ENCODE measurements at regions not wholly inside any gene's neighbourhood (a gene's known extent, or its start where the extent isn't known, plus 50 kb on each side); places are given as distances from the start of the nearest gene placed in this dataset.

DNA sequence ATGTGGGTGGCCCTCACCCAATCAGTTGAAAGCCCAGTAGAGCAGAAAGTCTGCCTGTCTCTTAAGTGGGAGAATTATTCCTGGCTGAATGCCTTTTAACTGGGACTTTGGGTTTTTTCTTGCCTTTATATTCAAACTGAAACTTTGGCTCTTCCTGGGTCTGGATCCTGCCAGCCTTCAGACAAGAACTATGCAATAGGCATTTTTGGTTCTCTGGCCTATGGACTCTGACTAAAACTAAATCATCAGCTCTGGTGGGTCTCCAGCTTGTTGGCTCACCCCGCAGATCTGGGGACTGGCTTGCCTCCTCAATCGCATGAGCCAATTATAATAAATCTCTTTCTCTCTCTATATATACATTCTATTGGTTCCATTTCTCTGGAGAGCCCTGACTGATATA lies 173.0 kb upstream of the IGF1 start:
- Histone ChIP-seq H3K4me1 (ENCODE audit: control insufficient read depth, insufficient read depth, low read length) (no peaks in the 10 kb centered on the region), H3K27ac (ENCODE audit: extremely low read depth, low read depth, low read length) (no peak overlapping the region), H3K36me3 (ENCODE audit: control insufficient read depth in 2 of 2, insufficient read depth in 1 of 2, low read length in 2 of 2) (no peaks in the 10 kb centered on the region), H3K9me3 (ENCODE audit: control insufficient read depth, insufficient read depth, low read depth, low read length) (no peaks in the 10 kb centered on the region), H3K4me3 (ENCODE audit: low read depth, low read length) (no peak overlapping the region)
- ChIA-PET POLR2A (no interaction called here), CTCF (no interaction called here)
- TF ChIP-seq IKZF3 (tag by site-specific recombination; IDR thresholded peaks at IDR 0.05) (no peak), GLI4 (tag by site-specific recombination; IDR thresholded peaks at IDR 0.05) (no peak)

GRCh38 chr12:102652645-102653313 lies 172.4 kb upstream of the IGF1 start:
- H3K9me3 ChIP-seq (ENCODE audit: control insufficient read depth, insufficient read depth, low read depth, low read length): no peaks in the 10 kb centered on the region
- H3K27ac ChIP-seq (ENCODE audit: extremely low read depth, low read depth, low read length): no peak overlapping the region
- no peaks in the 10 kb centered on the region for H3K36me3 ChIP-seq (ENCODE audit: control insufficient read depth in 2 of 2, insufficient read depth in 1 of 2, low read length in 2 of 2)
- POLR2A ChIA-PET: no interaction called here
- H3K4me1 ChIP-seq (ENCODE audit: control insufficient read depth, insufficient read depth, low read length): no peaks in the 10 kb centered on the region
- CTCF ChIA-PET: no interaction called here
- TF ChIP-seq ZNF626 (tag by site-specific recombination; IDR thresholded peaks at IDR 0.05): no peak
- TF ChIP-seq ZNF529 (tag by site-specific recombination; IDR thresholded peaks at IDR 0.05; ENCODE audit: insufficient replicate concordance): no peak
- no peak for TF ChIP-seq ZNF175 (tag by site-specific recombination; IDR thresholded peaks at IDR 0.05)
- TF ChIP-seq ZNF48 (tag by site-specific recombination; IDR thresholded peaks at IDR 0.05): no peak
- no peak for TF ChIP-seq ZNF561 (tag by site-specific recombination; IDR thresholded peaks at IDR 0.05; ENCODE audit: borderline replicate concordance)
- TF ChIP-seq, protein P1, sequence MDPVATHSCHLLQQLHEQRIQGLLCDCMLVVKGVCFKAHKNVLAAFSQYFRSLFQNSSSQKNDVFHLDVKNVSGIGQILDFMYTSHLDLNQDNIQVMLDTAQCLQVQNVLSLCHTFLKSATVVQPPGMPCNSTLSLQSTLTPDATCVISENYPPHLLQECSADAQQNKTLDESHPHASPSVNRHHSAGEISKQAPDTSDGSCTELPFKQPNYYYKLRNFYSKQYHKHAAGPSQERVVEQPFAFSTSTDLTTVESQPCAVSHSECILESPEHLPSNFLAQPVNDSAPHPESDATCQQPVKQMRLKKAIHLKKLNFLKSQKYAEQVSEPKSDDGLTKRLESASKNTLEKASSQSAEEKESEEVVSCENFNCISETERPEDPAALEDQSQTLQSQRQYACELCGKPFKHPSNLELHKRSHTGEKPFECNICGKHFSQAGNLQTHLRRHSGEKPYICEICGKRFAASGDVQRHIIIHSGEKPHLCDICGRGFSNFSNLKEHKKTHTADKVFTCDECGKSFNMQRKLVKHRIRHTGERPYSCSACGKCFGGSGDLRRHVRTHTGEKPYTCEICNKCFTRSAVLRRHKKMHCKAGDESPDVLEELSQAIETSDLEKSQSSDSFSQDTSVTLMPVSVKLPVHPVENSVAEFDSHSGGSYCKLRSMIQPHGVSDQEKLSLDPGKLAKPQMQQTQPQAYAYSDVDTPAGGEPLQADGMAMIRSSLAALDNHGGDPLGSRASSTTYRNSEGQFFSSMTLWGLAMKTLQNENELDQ (tag by site-specific recombination; IDR thresholded peaks at IDR 0.05; ENCODE audit: low read depth): no peak
- no peak overlapping the region for H3K4me3 ChIP-seq (ENCODE audit: low read depth, low read length)

DNA sequence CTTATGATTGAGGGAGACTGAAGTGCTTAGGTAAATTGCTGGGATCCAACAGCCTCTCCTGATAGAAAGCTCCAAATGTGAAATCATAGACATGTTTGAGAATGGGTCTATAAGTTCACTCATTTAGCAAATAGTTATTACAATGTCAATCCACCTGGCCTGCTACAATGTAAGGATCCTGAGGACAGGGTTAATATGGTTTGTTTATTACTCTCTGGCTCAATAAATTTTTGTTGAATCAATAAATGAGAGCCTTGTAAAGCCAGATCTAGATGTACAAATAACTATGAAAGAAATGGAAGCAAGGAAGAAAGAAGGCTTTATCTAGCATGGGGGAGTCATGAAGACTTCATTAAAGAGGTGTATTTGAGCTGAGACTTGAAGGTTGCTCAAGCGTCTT lies 165.6 kb upstream of the IGF1 start:
- ChIA-PET CTCF (no interaction called here), POLR2A (no interaction called here)
- Histone ChIP-seq H3K9me3 (ENCODE audit: control insufficient read depth, insufficient read depth, low read depth, low read length) (no peaks in the 10 kb centered on the region), H3K4me1 (ENCODE audit: control insufficient read depth, insufficient read depth, low read length) (no peaks in the 10 kb centered on the region), H3K36me3 (ENCODE audit: control insufficient read depth in 2 of 2, insufficient read depth in 1 of 2, low read length in 2 of 2) (no peaks in the 10 kb centered on the region), H3K4me3 (ENCODE audit: low read depth, low read length) (no peak overlapping the region), H3K27ac (ENCODE audit: extremely low read depth, low read depth, low read length) (no peak overlapping the region)
- TF ChIP-seq ZNF394 (tag by site-specific recombination; IDR thresholded peaks at IDR 0.05; ENCODE audit: borderline replicate concordance) (no peak), HOXA7 (CRISPR knock-in tag; IDR thresholded peaks at IDR 0.05; ENCODE audit: borderline replicate concordance) (no peak), ZNF140 (tag by site-specific recombination; IDR thresholded peaks at IDR 0.05) (no peak), ZNF785 (tag by site-specific recombination; IDR thresholded peaks at IDR 0.05) (no peak), ZNF350 (tag by site-specific recombination; IDR thresholded peaks at IDR 0.05) (no peak), ZNF843 (tag by site-specific recombination; IDR thresholded peaks at IDR 0.05) (no peak), ZNF248 (tag by site-specific recombination; IDR thresholded peaks at IDR 0.05) (no peak)
- TF ChIP-seq, protein P2, sequence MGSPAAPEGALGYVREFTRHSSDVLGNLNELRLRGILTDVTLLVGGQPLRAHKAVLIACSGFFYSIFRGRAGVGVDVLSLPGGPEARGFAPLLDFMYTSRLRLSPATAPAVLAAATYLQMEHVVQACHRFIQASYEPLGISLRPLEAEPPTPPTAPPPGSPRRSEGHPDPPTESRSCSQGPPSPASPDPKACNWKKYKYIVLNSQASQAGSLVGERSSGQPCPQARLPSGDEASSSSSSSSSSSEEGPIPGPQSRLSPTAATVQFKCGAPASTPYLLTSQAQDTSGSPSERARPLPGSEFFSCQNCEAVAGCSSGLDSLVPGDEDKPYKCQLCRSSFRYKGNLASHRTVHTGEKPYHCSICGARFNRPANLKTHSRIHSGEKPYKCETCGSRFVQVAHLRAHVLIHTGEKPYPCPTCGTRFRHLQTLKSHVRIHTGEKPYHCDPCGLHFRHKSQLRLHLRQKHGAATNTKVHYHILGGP (tag by site-specific recombination; IDR thresholded peaks at IDR 0.05): no peak
